ENCODE measurements at regions not wholly inside any gene's neighbourhood (a gene's known extent, or its start where the extent isn't known, plus 50 kb on each side); places are given as distances from the start of the nearest gene placed in this dataset.

- DNase-seq = no peak
Measured at GRCh38 chr21:22438428-22439086, 1440.3 kb downstream of the NCAM2 start.

- DNase-seq = no peak
Measured at GRCh38 chr21:22444990-22445389, 1446.8 kb downstream of the NCAM2 start.

GRCh38 chr21:22450507-22450906 is 1452.3 kb downstream of the NCAM2 start:
- DNase-seq = no peak

GRCh38 chr21:22456241-22456640 is 1458.0 kb downstream of the NCAM2 start:
- DNase-seq = no peak

DNA sequence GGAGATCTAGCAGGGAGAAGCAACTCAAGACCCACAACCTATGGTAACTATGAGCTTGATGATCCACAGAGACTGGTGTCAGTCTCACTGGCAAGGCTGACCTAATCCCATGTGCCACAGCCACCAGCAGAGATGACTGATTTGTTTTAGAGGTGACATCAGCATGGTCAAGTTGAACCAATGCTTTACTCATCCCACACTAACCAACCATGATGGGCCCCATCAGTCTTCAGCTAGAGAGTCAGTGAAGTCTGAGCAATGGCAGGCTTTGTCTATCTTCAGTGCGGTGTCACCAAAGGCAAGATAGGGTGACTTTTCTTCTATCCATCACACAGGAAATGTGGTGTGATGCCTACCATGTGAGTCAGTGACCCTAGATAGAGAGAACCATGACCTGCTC is 1470.7 kb downstream of the NCAM2 start:
- no peak for DNase-seq

GRCh38 chr21:22474403-22474802 is 1476.2 kb downstream of the NCAM2 start:
- no peak for DNase-seq

DNA sequence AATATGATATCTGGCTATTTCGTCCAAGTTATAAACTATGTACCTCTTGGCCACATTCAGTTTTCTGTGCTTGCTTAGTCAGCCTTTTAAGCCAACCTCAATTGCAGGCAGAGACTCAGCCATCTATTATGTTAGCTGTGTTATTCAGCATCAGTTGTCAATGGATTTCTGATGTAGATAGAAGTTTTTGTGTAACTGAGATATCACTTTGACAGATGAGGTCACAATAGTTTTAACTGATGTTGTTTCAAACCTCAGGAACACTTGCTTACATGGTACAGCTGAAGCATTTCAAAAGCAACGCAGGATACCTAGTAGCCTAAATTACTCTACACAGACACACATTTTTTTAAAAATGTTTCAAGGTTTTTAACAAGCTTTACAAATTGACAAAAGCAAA is 1478.0 kb downstream of the NCAM2 start:
- DNase-seq = no peak

DNA sequence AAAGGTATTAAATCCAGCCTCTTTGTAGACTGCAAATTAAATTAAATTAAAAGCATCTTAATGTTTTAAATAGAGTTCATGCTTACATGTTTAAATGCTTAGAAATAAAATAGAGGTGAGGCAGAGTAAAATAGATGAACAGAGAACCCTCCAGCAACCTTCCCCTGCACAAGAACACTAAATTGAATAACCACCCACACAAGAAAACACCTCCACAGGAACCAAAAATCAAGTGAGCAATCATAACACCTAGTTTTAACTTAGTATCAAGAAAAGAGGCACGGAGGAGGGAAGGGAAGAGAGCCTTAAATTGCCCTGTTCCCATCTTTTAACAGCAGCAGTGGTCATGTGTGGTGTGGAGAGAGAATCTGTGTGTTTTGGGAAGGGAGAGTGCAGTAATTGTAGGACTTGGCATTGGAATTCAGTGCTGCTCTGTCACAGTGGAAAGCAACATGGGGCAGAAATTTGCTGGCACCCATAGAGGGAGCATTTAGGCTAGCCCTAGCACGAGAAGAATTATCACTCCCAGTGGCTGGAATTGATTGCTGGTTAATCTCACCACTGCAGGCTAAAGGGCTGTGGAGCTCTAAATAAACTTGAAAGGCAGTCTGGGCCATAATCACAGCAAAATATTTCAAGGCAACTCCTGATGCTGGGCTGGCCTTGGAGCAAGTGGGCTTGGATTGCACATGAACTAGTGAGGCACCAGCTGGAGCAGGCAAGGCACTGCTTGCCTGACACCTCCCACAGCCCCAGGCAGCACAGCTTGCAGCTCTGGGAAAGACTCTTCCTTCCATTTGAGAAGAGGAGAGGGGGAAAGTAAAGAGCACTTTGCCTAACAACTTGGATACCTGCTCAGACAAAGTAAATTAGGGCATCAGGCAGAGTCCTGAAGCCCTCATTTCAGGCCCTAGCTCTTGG is 1478.8 kb downstream of the NCAM2 start:
- DNase-seq = no peak

DNA sequence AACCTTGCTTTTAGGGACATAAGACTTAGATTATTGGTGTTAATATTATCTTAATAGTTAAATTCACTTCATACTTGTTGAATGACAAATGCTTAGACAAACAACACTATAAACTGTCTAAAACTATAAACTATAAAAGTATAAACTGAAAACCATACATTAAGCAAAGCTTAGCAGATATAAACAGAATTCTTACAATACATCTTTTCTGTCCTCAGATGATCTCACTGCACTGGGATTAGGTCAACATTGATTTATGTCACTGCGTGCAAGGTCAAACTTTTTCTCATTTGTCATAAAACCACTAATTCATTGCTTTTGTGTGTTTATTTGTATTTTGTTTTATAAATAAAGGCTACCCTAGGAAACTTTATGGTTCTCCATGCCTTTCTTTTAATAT is 1491.8 kb downstream of the NCAM2 start:
- DNase-seq = no peak

- no peak for DNase-seq
Measured at GRCh38 chr21:22516230-22516629, 1518.0 kb downstream of the NCAM2 start.

GRCh38 chr21:22535630-22536029 is 1537.4 kb downstream of the NCAM2 start:
- no peak for DNase-seq

- DNase-seq = no peak
Measured at GRCh38 chr21:22536509-22536908, 1538.3 kb downstream of the NCAM2 start.

- DNase-seq = no peak
Measured at GRCh38 chr21:22544747-22545146, 1546.5 kb downstream of the NCAM2 start.

GRCh38 chr21:22552390-22552789 is 1554.2 kb downstream of the NCAM2 start:
- no peak for DNase-seq

DNA sequence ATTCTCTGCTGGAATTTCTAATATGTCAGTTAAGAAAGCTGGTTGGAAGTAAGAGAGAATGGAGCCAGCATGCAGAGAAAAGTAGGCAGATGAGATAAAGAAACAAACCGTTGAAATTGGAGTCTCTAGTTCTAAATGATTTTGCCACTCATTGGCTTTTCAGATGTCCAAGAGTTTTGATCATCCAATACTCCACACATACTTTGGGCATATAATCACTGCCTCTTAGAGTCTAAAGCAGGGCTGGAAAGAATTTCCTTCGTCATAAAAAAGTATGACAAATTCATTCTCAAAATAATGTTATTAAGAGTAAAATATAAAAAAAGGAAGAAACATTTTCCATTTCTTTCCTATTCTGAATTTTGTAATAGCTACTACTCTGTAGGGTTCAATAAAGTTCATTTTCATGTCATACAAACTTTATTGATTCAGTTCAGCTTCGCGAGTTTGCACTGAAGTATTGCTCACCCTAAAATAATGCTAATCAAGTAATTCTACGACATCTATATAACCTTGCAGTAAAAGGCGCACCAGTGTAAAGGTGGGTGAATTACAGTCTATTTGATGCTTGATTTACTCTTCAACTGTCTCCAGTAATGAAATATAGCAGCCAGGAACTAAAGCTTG is 1556.6 kb downstream of the NCAM2 start:
- DNase-seq = no peak

DNA sequence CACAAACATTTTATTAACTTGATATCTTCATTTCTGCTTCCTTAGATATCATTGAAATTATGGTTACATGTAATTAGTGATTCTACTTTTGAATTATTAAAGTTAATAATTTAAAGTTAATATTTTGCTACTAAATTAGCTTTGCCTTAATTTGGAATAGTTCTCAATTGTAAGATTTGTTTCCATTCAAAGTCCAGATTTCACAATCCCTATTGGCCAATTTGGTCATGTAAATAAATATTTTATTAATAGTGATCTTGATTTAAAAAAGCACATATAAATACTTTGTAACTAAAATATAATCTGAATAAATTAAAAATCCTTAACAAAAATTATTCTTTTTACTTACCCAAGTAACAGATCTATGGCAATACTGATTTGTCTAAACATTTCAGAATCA is 1558.6 kb downstream of the NCAM2 start:
- no peak for DNase-seq

DNA sequence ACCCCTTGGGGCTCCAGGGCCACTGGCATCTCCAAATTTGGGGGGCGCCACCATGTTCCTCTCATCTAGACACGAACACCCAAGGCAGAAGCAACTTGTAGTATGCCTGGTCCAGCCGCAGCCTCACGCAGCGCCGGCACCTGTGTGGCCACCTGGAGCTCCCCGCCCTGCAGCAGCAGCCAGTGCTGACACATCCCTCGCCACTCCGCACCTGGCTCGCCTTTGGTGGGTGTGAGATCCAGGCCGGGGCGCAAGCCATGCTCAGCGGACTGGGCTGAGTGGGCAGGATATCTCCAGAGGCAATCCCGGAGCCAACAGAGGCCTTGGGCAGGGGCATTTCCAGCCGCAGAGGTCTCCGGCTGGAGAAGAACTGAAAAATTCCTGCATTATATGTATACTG is 1563.7 kb downstream of the NCAM2 start:
- no peak for DNase-seq

DNA sequence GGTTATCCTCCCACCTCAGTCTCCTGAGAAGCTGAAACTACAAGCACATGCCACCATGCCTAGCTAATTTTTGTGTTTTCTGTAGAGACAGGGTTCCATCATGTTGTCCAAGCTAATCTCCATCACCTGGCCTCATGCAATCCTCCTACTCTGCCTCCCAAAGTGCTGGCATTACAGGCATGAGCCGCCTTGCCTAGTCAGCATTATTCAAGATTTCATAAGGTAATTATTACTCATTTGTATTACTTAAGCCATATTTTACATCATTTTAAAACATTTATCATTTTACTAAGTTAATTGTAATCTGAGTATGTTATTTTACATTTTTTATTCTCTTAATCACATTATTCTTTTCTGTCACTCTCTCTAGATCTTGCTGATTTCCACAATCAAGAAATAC is 1575.6 kb downstream of the NCAM2 start:
- no peak for DNase-seq

- no peak for DNase-seq
Measured at GRCh38 chr21:22575165-22575584, 1577.0 kb downstream of the NCAM2 start.

GRCh38 chr21:22579741-22580140 is 1581.5 kb downstream of the NCAM2 start:
- no peak for DNase-seq

DNA sequence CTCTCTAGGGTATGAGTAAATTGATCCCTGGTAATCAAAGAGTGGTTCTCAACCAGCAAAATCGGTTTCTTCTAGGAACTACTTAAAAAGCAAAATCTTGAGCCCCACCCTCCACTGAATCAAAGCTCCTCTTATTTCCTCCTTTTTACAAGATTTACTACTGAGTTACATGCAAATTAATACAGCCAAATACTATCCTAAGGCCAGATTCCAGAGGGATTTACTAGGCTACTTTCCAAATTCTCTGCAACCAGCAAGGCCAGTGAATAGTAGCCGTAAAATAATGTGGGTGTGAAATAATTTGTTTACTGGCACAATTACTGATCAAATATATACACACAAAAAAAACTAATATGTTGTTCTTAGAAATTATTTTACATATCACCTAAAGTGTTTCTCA is 1583.8 kb downstream of the NCAM2 start:
- DNase-seq = no peak

DNA sequence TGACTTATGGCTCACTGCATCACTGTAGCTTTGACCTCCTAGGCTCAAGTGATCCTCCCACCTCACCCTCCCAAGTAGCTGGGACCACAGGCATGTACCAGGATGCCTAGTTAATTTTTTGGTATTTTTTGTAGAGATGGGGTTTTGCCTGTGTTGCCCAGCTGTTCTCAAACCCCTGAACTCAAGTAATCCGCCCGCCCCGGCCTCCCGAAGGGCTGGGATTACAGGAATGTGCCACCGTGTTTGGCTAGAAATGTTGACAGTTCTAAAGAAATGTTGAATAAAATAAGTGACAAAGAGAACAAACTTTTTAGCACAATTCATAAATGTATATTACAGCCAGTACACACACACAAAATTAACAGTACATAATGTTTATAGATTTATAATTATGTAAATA is 1586.1 kb downstream of the NCAM2 start:
- no peak for DNase-seq

- DNase-seq = no peak
Measured at GRCh38 chr21:22585558-22585957, 1587.3 kb downstream of the NCAM2 start.

- no peak for DNase-seq
Measured at GRCh38 chr21:22597660-22598255, 1599.5 kb downstream of the NCAM2 start.

All from CD4-positive, alpha-beta T cell treated with Interleukin-10 for 1 hour (primary cell).